HG02610 (cell line): ENCODE measurements at regions not wholly inside any gene's neighbourhood (a gene's known extent, or its start where the extent isn't known, plus 50 kb on each side); places are given as distances from the start of the nearest gene placed in this dataset.

Experiments
- ATAC-seq: cut with Tn5 transposase; IDR thresholded peaks from one replicate; pipeline ENCODE4 v1.9.1; 2021; ENCODE audit warnings: mild to moderate bottlenecking, moderate library complexity; ENCODE audit not compliant: unreplicated experiment

DNA sequence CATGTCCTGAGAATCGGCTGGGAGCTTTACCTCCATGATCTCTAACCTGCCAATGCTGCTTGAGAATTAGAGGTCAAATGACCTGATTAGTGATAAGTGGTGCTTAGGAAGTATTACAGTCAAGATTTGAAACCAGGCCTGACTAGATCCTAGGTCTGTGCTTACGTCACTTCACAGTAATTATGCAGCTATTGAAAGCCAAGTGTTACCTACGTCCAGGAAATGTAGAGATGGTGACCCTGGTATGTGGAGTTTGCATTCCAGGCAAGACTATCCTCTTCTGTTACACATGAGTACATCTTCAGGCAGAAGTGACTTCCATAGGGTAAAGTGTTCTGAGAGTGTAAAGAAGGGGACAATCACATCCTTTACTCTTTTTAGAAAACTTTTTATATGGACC lies 530.4 kb upstream of the TENM4 start:
- ATAC-seq: no peak

- no peak for ATAC-seq
Measured at GRCh38 chr11:79966592-79966991, 525.8 kb upstream of the TENM4 start.

DNA sequence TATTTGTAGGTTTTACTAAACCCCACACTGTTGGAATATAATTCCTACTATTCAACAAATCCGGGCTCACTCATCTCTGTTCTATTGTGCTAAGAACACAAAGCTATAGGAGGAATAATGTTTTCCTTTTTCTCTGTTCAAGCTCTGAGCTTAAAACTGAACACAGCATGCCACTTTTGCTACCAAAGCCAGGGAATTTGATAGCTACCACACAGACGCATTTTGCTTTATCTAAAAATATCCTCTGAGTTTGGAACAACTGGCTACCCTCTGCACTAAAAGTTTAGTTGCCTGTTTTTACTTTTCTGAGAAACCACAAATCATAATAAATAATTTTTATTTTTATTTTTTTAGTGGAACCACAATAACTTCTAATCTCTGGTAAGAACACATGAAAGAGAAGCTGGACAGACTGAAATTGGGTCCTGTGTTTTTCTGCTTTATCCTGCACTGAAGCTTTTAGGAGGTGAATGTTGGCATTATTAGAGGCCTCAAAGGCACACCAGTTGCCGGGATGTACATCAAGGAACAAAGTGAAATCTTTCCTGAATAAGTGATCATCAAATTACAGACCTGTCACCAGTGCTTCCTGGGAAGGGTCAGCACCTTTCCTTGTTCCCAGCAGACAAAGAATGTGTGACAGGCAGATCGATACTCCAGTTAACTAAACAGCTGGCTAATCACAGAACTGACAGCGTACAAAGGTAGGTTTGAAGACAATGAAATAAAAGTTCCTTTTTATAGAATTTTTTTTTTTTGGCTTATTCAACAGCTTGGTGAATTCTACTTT lies 523.2 kb upstream of the TENM4 start:
- no peak for ATAC-seq

DNA sequence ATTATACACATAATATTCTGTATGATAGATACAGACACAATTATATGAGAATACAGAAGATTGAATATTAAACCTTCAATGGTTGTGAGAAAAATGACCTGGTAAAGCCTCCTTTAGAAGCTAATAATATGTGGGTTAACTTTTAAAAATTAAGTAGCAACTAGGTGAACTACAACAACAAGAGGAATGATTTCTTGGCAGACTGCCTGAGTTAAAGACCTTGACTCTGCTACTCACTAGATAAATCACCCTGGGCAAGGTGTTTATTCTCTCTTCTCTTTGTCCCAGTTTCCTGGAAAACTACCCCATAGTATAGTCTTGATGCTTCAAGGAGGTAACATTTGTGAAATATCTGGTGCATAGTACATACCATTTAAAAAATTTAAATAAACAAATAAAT lies 519.6 kb upstream of the TENM4 start:
- no peak for ATAC-seq

GRCh38 chr11:79959318-79959717 lies 518.5 kb upstream of the TENM4 start:
- no peak for ATAC-seq

DNA sequence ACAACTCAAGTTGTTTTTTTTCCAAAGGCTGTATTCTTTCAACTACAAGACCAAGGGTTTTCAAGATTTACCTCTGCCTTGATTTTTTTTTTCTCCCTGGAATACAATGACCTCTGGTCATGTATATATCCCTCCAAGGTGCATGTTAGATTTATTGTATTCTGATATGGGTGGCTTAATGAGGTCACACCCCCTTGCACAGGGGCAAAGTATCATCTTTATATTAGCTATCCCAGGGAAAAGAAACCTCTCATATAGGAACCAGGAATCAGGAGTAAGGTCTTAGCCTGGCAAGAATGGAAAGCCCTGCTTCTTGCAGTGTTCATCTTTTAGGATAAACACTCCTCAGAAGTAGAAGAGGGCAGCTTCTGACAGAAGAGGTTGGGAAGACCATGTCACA lies 516.9 kb upstream of the TENM4 start:
- ATAC-seq: no peak

DNA sequence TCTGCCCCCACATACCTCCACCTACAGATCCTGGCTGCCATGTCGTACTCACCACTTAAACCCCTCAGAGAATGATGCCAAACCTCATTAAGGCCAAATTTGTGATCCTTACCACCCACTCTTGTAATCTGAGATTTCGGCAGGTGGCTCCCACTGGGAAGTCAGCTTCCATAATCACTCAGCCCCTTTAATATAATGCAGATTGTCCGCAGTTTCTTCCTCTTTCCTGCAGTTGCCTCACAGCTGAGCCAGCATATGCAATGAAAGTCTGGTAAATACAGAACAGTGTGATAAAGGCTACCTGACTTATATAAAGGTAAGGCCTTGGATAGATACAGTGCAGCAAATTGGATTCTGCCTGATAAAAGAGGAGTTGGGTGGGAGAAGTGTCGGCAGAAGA lies 515.2 kb upstream of the TENM4 start:
- ATAC-seq: no peak

GRCh38 chr11:79953629-79954028 lies 512.8 kb upstream of the TENM4 start:
- ATAC-seq: no peak

- ATAC-seq: no peak
Measured at GRCh38 chr11:79950741-79951140, 509.9 kb upstream of the TENM4 start.

DNA sequence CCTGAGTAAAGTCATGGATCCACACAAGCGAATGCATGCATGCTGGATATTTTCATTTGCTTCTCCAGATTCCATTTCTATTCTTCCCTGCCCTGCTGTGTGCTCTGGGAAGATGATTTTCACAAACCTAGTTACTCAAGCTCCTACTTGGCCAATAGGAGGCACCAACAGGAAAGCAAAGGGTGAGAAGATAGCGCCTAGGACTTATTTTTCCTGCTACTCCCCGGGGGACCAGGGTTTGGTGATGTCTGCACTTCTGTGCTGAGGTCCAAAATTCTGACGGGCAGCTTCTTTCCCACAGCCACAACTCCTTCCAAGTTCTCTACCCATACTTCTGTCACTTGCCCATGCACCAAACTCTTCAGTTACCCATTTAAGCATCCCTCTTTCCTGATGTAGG lies 509.3 kb upstream of the TENM4 start:
- ATAC-seq: no peak

GRCh38 chr11:79949574-79949973 lies 508.7 kb upstream of the TENM4 start:
- ATAC-seq: no peak

DNA sequence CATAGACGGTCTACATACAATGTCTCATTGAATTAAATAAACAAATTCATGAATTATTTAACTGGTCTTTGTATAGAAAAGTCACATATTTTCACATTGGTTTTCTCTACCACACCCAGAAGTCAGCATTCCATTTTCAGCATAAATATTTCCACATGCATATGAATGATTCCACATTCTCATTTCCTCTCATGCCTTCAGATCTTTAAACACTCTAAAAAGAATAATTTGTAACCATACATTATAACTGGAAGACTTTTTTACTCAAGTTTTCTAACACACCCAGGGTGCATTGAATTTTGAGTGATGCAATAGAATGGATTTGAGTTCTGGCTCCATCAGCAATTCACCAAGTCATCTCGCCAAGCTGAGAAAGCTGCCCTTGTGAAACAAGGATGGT lies 501.8 kb upstream of the TENM4 start:
- ATAC-seq: no peak

DNA sequence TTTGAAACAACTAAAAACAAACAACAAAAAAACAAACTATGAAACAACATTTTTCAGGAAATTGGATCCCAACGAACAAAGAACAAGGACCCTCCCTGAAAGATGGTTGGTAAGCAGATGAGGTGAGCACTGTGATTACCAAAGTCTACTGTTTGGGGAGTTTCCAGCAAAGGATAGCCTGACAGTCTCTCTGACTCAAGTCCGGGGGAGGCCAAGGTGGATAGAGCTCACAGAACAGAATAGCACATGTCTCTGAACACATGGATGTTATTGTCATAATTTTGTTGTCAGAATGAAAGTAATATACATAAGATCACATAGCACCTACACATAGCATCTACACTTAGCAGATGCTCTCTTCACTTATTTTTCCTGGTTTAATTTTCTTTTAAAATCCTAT lies 501.3 kb upstream of the TENM4 start:
- ATAC-seq: no peak

DNA sequence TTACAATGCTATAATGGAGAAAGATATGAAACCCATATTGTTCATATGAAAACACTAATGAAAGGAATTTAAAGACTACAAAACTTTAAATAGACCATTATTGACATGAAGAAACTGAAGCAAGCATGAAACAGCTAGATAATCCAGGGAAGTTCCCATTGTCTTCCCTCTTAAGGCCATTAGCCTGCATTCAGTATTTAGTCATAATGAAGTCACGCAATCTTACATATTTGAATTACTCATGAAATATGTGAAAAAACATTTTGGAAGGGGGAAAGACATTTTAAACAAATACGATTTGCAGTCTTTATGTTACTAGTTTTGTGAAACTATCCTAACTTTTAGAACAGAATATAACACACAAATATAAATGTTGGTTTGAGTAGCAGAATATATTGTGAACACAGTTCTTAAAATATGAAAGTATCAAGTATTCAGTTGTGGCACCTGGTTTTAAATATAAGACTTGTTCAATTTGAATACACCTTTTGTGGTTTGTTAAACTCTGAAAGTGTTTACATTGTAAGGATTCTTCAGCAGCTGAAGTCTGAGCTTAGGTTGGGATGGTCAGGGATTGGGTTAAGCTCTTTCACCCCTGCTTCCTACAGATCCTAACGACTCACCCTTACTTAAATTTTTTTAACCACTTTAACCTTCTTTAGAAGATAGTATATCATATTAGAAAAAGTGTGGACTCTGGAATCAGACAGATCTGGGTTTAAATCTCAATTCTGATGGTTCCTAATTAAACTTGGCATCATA lies 500.3 kb upstream of the TENM4 start:
- no peak for ATAC-seq

- no peak for ATAC-seq
Measured at GRCh38 chr11:79940165-79940564, 499.3 kb upstream of the TENM4 start.

DNA sequence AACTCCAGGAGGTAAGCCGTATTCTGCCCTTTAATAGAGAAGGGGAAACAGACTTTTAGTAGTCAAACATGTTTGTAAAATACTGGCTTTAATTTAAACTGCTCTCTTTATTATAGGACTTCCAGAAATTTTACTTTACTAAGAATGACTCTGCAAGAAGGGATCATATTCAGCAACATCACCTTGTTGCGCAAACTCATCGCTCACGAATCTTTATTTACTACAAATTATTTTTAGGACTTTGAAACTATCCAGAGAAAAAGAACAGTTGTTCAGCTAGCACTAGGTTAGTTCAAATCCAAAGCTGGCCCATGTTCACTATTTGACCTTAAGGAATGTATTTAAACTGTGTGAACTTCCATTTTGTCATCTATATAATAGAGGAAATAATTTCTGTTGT lies 498.3 kb upstream of the TENM4 start:
- ATAC-seq: no peak

- ATAC-seq: no peak
Measured at GRCh38 chr11:79937676-79938334, 497.0 kb upstream of the TENM4 start.

DNA sequence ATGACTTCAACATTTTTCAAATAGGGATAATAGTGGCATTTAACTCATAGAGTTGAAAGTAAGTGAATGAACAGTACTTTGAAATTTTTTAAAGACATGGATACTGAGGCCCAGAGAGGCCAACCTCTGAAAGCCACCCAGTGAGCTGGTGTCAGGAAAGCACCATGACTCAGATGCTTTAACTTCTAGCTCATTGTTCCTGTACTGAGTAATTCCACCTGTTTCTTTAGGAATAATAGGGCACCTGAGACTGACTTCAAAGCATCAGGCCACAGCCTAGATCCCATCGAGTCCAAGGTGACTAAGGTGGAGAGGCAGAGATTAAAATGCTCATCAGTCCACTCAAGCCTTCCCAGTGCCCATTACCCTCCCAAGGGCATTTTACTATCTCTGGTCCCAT lies 491.8 kb upstream of the TENM4 start:
- ATAC-seq: peak; percentile 45

- ATAC-seq: no peak
Measured at GRCh38 chr11:79931692-79932091, 490.9 kb upstream of the TENM4 start.

- no peak for ATAC-seq
Measured at GRCh38 chr11:79926707-79927106, 485.9 kb upstream of the TENM4 start.

DNA sequence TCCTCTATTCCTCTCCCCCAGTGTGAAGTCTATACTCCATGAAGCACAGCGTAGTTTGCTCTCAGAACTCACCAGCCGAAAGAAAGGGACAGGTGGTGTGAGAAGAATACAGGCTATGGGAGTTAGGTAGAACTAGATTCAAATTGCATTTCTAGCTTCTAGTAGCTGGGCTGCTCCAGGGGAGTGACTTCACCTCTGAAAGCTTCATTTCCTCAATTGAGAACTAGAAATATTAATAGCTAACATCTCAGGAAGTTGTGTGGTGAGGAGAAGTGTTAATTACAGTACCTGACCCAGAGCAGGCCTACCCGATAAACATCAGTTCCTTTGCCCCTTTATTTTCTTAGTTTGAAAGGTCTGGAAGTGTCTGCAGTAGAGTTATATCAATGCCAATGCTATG lies 484.7 kb upstream of the TENM4 start:
- ATAC-seq: no peak

DNA sequence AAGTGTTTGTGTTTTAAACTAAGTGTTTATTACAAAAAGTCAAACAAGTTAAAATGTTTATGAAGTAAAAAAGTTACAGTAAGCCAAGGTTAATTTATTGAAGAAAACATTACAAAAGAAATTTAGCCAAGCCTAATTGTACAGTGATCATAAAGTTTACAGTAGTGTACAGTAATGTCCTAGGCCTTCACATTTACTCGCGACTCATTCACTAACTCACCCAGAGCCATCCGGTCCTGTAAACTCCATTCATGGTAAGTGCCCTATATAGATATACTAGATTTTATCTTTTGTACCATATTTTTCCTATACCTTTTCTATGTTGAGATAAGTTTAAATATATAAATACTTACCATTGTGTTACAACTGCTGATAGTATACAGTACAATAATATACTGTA lies 481.8 kb upstream of the TENM4 start:
- ATAC-seq: no peak
